ENCODE measurements at regions not wholly inside any gene's neighbourhood (a gene's known extent, or its start where the extent isn't known, plus 50 kb on each side); places are given as distances from the start of the nearest gene placed in this dataset.

DNA sequence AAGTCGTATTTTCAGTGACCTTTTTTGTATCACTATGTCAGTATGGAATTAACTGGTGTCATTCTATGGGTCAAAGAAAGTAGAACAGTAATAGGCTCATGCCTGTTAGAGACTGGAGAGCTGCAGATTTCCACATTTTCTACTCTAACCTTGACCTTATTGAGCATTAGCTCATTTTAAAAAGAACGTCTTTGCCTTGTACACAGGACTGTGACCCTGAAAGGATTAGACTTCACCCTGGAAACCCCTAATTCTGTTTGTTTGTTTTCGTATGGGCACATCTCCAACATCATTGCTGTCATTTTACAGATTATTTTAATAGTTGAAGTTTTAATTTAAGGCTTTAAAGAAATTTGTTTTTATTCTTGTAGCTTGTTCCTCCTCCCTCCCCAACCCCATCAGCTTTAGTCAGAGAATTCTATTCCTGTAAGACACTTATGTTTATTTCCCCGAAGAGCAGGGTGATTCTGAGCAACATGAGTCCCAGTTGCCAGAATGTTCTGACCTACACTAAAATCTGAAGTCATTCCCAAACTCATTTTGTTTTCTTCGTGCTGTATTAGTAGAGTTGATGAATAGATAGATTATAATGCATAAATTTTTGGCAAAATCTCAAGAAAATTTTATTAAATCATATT, 451.3 kb downstream of the FOXG1 start:
- H3K4me3 ChIP-seq (ENCODE audit: low read length in 2 of 2) = no peak overlapping the region
- H3K9me3 ChIP-seq (ENCODE audit: control insufficient read depth in 2 of 2, insufficient read depth in 1 of 2, low read length in 1 of 2) = no peaks in the 10 kb centered on the region
- no peaks in the 10 kb centered on the region for H3K4me1 ChIP-seq (ENCODE audit: control insufficient read depth in 2 of 2, insufficient read depth in 2 of 2, low read length in 2 of 2)
- 81% methylated on average over 5 of the region's 5 CpGs for WGBS
- DNase-seq (ENCODE audit: low read depth in 6 of 9, low spot score in 9 of 9) = no peak
- no peaks in the 10 kb centered on the region for H3K36me3 ChIP-seq (ENCODE audit: control insufficient read depth in 2 of 2, insufficient read depth in 2 of 2, low read length in 1 of 2)
- no peak overlapping the region for H3K27ac ChIP-seq (ENCODE audit: low read depth in 1 of 2, low read length in 1 of 2)
- no peaks in the 10 kb centered on the region for H3K27me3 ChIP-seq (ENCODE audit: control insufficient read depth in 2 of 2, insufficient read depth in 1 of 2, low read length in 1 of 2)

DNA sequence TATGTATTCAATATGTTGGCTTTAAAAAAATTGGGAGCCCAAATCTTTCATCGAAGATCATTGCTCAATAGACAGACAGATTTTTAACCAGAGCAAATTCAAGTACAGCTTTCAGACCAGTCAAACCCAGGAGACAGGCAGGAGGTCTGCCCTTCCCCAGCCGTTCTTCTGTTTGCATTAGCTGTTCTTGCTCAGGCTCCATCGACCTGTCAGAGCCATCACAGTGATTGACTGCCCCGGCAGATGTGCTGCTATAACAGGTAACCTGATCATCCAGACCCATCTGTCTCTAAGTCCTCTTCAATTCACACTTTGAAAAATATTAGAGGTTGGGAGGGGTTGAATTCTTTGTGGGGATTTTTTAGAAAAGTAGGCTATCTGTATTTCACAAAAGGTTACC, 453.5 kb downstream of the FOXG1 start:
- peak in 2 of 9 donors; percentile 1 to 16 for DNase-seq (ENCODE audit: low read depth in 6 of 9, low spot score in 9 of 9)
- no peak overlapping the region for H3K27ac ChIP-seq (ENCODE audit: low read depth in 1 of 2, low read length in 1 of 2)
- no peaks in the 10 kb centered on the region for H3K36me3 ChIP-seq (ENCODE audit: control insufficient read depth in 2 of 2, insufficient read depth in 2 of 2, low read length in 1 of 2)
- no peaks in the 10 kb centered on the region for H3K27me3 ChIP-seq (ENCODE audit: control insufficient read depth in 2 of 2, insufficient read depth in 1 of 2, low read length in 1 of 2)
- H3K4me3 ChIP-seq (ENCODE audit: low read length in 2 of 2) = no peak overlapping the region
- H3K4me1 ChIP-seq (ENCODE audit: control insufficient read depth in 2 of 2, insufficient read depth in 2 of 2, low read length in 2 of 2) = no peaks in the 10 kb centered on the region
- 61% methylated on average over 4 of the region's 4 CpGs for WGBS
- H3K9me3 ChIP-seq (ENCODE audit: control insufficient read depth in 2 of 2, insufficient read depth in 1 of 2, low read length in 1 of 2) = no peaks in the 10 kb centered on the region

DNA sequence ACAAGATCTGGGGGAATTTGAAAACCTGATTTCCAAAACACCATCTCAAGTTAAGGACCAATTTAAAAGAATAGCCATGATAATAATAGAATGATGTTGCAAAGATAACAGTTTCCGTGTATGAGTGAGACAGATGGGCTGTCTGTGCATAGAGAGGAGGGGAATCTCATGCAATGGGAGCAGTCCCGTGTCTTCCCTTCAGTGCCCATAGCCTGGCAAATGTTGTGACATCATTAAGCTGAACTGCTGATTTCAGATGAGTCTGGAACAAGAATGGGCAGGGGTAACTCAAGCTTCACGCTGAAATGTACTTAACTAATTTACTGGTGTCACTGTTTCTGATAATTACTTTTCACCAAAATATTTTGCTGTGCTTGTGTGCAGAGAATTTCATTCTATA, 454.0 kb downstream of the FOXG1 start:
- no peaks in the 10 kb centered on the region for H3K4me1 ChIP-seq (ENCODE audit: control insufficient read depth in 2 of 2, insufficient read depth in 2 of 2, low read length in 2 of 2)
- peak overlapping the region in 1 of 2 donors; percentile 5 for H3K27ac ChIP-seq (ENCODE audit: low read depth in 1 of 2, low read length in 1 of 2)
- 65% methylated on average over 3 of the region's 3 CpGs for WGBS
- H3K36me3 ChIP-seq (ENCODE audit: control insufficient read depth in 2 of 2, insufficient read depth in 2 of 2, low read length in 1 of 2) = no peaks in the 10 kb centered on the region
- H3K27me3 ChIP-seq (ENCODE audit: control insufficient read depth in 2 of 2, insufficient read depth in 1 of 2, low read length in 1 of 2) = no peaks in the 10 kb centered on the region
- no peak for DNase-seq (ENCODE audit: low read depth in 6 of 9, low spot score in 9 of 9)
- no peak overlapping the region for H3K4me3 ChIP-seq (ENCODE audit: low read length in 2 of 2)
- no peaks in the 10 kb centered on the region for H3K9me3 ChIP-seq (ENCODE audit: control insufficient read depth in 2 of 2, insufficient read depth in 1 of 2, low read length in 1 of 2)

DNA sequence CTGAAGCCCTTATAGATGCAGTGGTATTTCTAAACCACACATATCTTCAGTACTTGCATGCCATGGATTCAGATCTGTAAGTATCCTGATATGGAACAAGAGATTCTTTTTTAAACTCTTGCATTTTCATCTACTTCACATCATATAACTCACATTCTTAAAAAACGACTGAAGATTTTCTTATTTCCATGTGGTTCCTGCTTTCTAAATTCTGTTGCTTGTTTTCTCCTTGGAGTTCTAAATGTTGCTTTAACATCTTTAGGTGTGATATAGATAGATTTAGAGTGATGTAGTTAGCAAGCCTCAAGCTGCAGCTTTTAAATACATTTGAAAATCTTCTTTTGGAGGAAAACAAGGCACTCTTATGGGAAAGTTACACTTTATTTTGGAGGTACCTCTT, 455.4 kb downstream of the FOXG1 start:
- Histone ChIP-seq H3K9me3 (ENCODE audit: control insufficient read depth in 2 of 2, insufficient read depth in 1 of 2, low read length in 1 of 2) (no peaks in the 10 kb centered on the region), H3K27ac (ENCODE audit: low read depth in 1 of 2, low read length in 1 of 2) (no peak overlapping the region), H3K4me3 (ENCODE audit: low read length in 2 of 2) (no peak overlapping the region), H3K4me1 (ENCODE audit: control insufficient read depth in 2 of 2, insufficient read depth in 2 of 2, low read length in 2 of 2) (no peaks in the 10 kb centered on the region), H3K36me3 (ENCODE audit: control insufficient read depth in 2 of 2, insufficient read depth in 2 of 2, low read length in 1 of 2) (no peaks in the 10 kb centered on the region), H3K27me3 (ENCODE audit: control insufficient read depth in 2 of 2, insufficient read depth in 1 of 2, low read length in 1 of 2) (no peaks in the 10 kb centered on the region)
- 58% methylated on average over 1 of the region's 1 CpG for WGBS
- DNase-seq (ENCODE audit: low read depth in 6 of 9, low spot score in 9 of 9) = no peak

DNA sequence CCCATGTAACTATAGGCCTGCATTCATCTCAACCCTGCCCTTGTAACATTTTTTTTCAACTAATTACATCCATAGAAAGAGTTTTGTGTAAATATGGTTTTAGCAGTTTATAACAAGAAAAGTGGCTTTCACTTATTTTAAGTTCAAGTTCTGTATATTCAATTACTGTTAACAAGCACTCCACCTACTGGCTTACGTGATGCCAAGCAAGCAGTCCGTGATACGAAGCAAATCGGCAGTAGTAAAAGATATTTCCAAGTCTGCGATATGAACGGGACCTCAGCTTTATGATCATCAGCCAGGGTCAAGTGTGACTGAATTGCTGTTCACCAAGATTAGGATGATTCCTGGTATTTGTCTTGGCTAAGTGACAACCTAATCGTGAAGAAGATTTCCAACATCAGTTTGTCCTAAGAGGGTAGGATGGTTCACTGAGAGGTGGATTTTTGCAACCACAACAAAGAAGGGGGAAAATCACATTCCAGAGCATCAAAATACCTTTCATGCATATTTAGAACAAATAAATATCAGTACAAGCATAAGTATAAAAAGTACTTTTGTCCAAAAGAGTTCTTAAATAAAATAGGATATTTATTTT, 456.2 kb downstream of the FOXG1 start:
- Histone ChIP-seq H3K4me1 (ENCODE audit: control insufficient read depth in 2 of 2, insufficient read depth in 2 of 2, low read length in 2 of 2) (no peaks in the 10 kb centered on the region), H3K4me3 (ENCODE audit: low read length in 2 of 2) (no peak overlapping the region), H3K36me3 (ENCODE audit: control insufficient read depth in 2 of 2, insufficient read depth in 2 of 2, low read length in 1 of 2) (no peaks in the 10 kb centered on the region), H3K27me3 (ENCODE audit: control insufficient read depth in 2 of 2, insufficient read depth in 1 of 2, low read length in 1 of 2) (no peaks in the 10 kb centered on the region), H3K27ac (ENCODE audit: low read depth in 1 of 2, low read length in 1 of 2) (no peak overlapping the region), H3K9me3 (ENCODE audit: control insufficient read depth in 2 of 2, insufficient read depth in 1 of 2, low read length in 1 of 2) (no peaks in the 10 kb centered on the region)
- 22% methylated on average over 7 of the region's 7 CpGs for WGBS
- no peak for DNase-seq (ENCODE audit: low read depth in 6 of 9, low spot score in 9 of 9)

DNA sequence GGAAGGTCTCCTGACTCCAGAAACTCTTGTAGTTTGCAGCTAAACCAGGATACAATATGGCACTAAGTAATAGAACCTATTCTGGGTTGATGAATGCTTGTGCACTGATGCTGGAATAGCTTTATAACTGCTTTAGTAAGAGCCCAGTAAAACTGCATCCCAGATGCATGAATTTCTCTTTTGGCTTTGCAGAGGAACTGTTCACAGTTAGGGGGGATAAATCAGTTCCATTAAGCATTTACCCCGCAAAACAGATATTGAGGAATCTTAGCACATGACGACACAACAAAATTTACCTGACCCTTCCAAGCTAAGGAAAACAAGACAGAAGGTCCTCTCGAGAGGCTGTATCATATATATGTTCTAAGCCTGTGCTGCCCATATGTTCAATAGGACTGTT, 457.4 kb downstream of the FOXG1 start:
- Histone ChIP-seq H3K4me1 (ENCODE audit: control insufficient read depth in 2 of 2, insufficient read depth in 2 of 2, low read length in 2 of 2) (no peaks in the 10 kb centered on the region), H3K4me3 (ENCODE audit: low read length in 2 of 2) (no peak overlapping the region), H3K36me3 (ENCODE audit: control insufficient read depth in 2 of 2, insufficient read depth in 2 of 2, low read length in 1 of 2) (no peaks in the 10 kb centered on the region), H3K9me3 (ENCODE audit: control insufficient read depth in 2 of 2, insufficient read depth in 1 of 2, low read length in 1 of 2) (no peaks in the 10 kb centered on the region), H3K27me3 (ENCODE audit: control insufficient read depth in 2 of 2, insufficient read depth in 1 of 2, low read length in 1 of 2) (no peaks in the 10 kb centered on the region), H3K27ac (ENCODE audit: low read depth in 1 of 2, low read length in 1 of 2) (no peak overlapping the region)
- DNase-seq (ENCODE audit: low read depth in 6 of 9, low spot score in 9 of 9) = no peak
- WGBS = 95% methylated on average over 3 of the region's 3 CpGs

DNA sequence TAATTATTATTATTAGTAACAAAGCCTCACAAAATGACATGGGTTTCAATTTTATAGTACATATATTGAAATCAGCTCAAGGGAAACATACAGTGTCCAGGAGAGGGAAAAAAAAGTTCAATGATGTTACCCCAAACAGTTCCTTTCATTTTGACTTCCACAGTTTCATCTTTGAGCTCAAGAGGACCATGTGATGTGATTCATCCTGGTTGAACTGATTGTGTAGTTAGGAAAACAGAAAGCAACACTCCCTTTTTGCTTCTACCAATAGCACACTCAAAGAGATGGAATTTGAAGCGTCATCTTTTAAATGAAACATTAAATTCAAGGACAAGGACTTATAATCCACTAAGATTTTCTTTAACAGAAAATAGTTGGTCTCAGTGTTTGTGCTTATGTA, 461.0 kb downstream of the FOXG1 start:
- no peak overlapping the region for H3K27ac ChIP-seq (ENCODE audit: low read depth in 1 of 2, low read length in 1 of 2)
- H3K27me3 ChIP-seq (ENCODE audit: control insufficient read depth in 2 of 2, insufficient read depth in 1 of 2, low read length in 1 of 2) = no peaks in the 10 kb centered on the region
- H3K4me3 ChIP-seq (ENCODE audit: low read length in 2 of 2) = no peak overlapping the region
- H3K4me1 ChIP-seq (ENCODE audit: control insufficient read depth in 2 of 2, insufficient read depth in 2 of 2, low read length in 2 of 2) = no peaks in the 10 kb centered on the region
- no peak for DNase-seq (ENCODE audit: low read depth in 6 of 9, low spot score in 9 of 9)
- 93% methylated on average over 1 of the region's 1 CpG for WGBS
- H3K9me3 ChIP-seq (ENCODE audit: control insufficient read depth in 2 of 2, insufficient read depth in 1 of 2, low read length in 1 of 2) = no peaks in the 10 kb centered on the region
- H3K36me3 ChIP-seq (ENCODE audit: control insufficient read depth in 2 of 2, insufficient read depth in 2 of 2, low read length in 1 of 2) = no peaks in the 10 kb centered on the region

DNA sequence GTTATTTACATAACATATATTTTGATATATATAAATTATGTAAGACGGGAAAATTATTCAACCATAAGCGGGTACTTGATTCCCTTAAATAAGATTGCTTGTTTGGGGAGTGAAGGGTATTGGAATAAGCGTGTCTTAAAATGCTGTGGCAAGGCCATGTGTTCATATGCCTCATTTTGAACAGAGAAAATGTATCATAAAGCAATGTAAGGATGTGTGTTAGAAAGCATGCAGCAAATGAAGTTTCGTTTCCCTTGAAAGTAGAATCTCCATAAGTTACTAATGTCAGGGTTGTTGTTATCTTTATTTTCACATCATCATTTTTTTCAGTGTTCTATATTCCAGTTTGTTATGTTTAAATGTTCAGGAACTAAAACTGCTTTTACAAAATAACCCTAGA, 465.6 kb downstream of the FOXG1 start:
- 95% methylated on average over 4 of the region's 4 CpGs for WGBS
- no peaks in the 10 kb centered on the region for H3K9me3 ChIP-seq (ENCODE audit: control insufficient read depth in 2 of 2, insufficient read depth in 1 of 2, low read length in 1 of 2)
- H3K36me3 ChIP-seq (ENCODE audit: control insufficient read depth in 2 of 2, insufficient read depth in 2 of 2, low read length in 1 of 2) = no peaks in the 10 kb centered on the region
- H3K27me3 ChIP-seq (ENCODE audit: control insufficient read depth in 2 of 2, insufficient read depth in 1 of 2, low read length in 1 of 2) = no peaks in the 10 kb centered on the region
- no peaks in the 10 kb centered on the region for H3K4me1 ChIP-seq (ENCODE audit: control insufficient read depth in 2 of 2, insufficient read depth in 2 of 2, low read length in 2 of 2)
- DNase-seq (ENCODE audit: low read depth in 6 of 9, low spot score in 9 of 9) = no peak
- H3K27ac ChIP-seq (ENCODE audit: low read depth in 1 of 2, low read length in 1 of 2) = no peak overlapping the region
- no peak overlapping the region for H3K4me3 ChIP-seq (ENCODE audit: low read length in 2 of 2)

DNA sequence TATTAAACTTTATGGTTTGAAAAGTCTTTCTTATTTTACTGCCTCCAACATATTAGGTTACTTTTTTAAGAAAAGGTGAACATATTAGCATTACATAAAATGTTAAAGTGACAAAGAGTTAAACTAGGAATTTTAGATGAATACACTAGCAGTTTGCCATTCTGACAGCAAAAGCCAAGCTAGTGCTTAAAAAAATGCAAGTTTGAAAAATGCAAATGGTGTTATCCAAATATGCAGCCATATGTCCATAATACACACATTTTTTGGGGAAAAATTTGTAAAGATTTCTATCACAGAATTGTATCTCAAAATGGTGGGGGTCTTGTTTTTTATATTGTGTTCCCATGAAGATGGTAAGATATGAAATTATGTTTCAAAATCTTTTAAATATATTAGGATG, 466.1 kb downstream of the FOXG1 start:
- no peak overlapping the region for H3K27ac ChIP-seq (ENCODE audit: low read depth in 1 of 2, low read length in 1 of 2)
- H3K9me3 ChIP-seq (ENCODE audit: control insufficient read depth in 2 of 2, insufficient read depth in 1 of 2, low read length in 1 of 2) = no peaks in the 10 kb centered on the region
- no peaks in the 10 kb centered on the region for H3K4me1 ChIP-seq (ENCODE audit: control insufficient read depth in 2 of 2, insufficient read depth in 2 of 2, low read length in 2 of 2)
- no peaks in the 10 kb centered on the region for H3K36me3 ChIP-seq (ENCODE audit: control insufficient read depth in 2 of 2, insufficient read depth in 2 of 2, low read length in 1 of 2)
- no peak for DNase-seq (ENCODE audit: low read depth in 6 of 9, low spot score in 9 of 9)
- no peak overlapping the region for H3K4me3 ChIP-seq (ENCODE audit: low read length in 2 of 2)
- no peaks in the 10 kb centered on the region for H3K27me3 ChIP-seq (ENCODE audit: control insufficient read depth in 2 of 2, insufficient read depth in 1 of 2, low read length in 1 of 2)

All from thymus (tissue), 11 donors.